HEK293 (cell line): ENCODE measurements at regions not wholly inside any gene's neighbourhood (a gene's known extent, or its start where the extent isn't known, plus 50 kb on each side); places are given as distances from the start of the nearest gene placed in this dataset.
A peak's percentile ranks its signal among the peaks of the same experiment; 100 is the strongest.

Experiments used
- CTCF ChIA-PET: fragments of 350-600 bp; formaldehyde crosslinking; extraction: SDS; loops from one replicate; lab custom pipeline; 2021; ENCODE audit warnings: antibody characterized with exemption; lab: Yijun Ruan, JAX
- POLR2A ChIA-PET: fragments of 300-600 bp; formaldehyde crosslinking; extraction: SDS; loops from one replicate; lab custom pipeline; 2020; ENCODE audit warnings: antibody characterized with exemption, inconsistent platforms; lab: Yijun Ruan, JAX
- H3K27ac ChIP-seq: fragments of 200-500 bp; sonication (Bioruptor generic); 2 replicates; pipeline ENCODE4 v1.5.1; 2014; ENCODE audit warnings: low read depth, low read length, control low read depth, inconsistent platforms; ENCODE audit errors: extremely low read depth
- H3K36me3 ChIP-seq, 2 experiments: fragments of 200-500 bp in 1 of 2; sonication (Bioruptor generic) in 1 of 2; 1 replicate in 1 of 2; 2 replicates in 1 of 2; pipeline ENCODE4 v1.5.1; 2014 to 2017; ENCODE audit warnings: inconsistent platforms in 2 of 2, low read length in 2 of 2; ENCODE audit not compliant: control insufficient read depth in 2 of 2, insufficient read depth in 1 of 2
- H3K4me1 ChIP-seq: fragments of 200-500 bp; sonication (Bioruptor generic); 2 replicates; pipeline ENCODE4 v1.5.1; 2014; ENCODE audit warnings: mild to moderate bottlenecking, low read length, inconsistent platforms; ENCODE audit not compliant: control insufficient read depth, insufficient read depth
- H3K4me3 ChIP-seq: 2 replicates; pipeline ENCODE4 v1.5.1; 2011; ENCODE audit warnings: low read depth, mild to moderate bottlenecking, control low read depth, low read length, moderate library complexity
- H3K9me3 ChIP-seq: fragments of 200-500 bp; sonication (Bioruptor generic); 2 replicates; pipeline ENCODE4 v1.5.1; 2014; ENCODE audit warnings: low read depth, low read length, inconsistent platforms; ENCODE audit not compliant: control insufficient read depth, insufficient read depth
- BCL11B ChIP-seq: fragments of 450-650 bp; formaldehyde crosslinking; IDR thresholded peaks from 2 replicates; pipeline ENCODE4 v1.5.1; 2016; ENCODE audit warnings: low read depth, missing biosample characterization, missing genetic modification characterization
- GLI4 ChIP-seq: fragments of 450-650 bp; formaldehyde crosslinking; IDR thresholded peaks from 2 replicates; pipeline ENCODE4 v1.5.1; 2016; ENCODE audit warnings: missing biosample characterization, missing genetic modification characterization
- HOXA7 ChIP-seq: sonication (generic); formaldehyde crosslinking; IDR thresholded peaks from 2 replicates; pipeline ENCODE4 v1.8.1; 2022; ENCODE audit warnings: missing genetic modification reagents, borderline replicate concordance
- KLF8 ChIP-seq: fragments of 450-650 bp; formaldehyde crosslinking; IDR thresholded peaks from 2 replicates; pipeline ENCODE4 v1.5.1; 2016; ENCODE audit warnings: missing biosample characterization, missing genetic modification characterization
- MZF1 ChIP-seq: fragments of 450-650 bp; formaldehyde crosslinking; IDR thresholded peaks from 2 replicates; pipeline ENCODE4 v1.5.1; 2017; ENCODE audit warnings: missing biosample characterization, missing genetic modification characterization, borderline replicate concordance
- ZBTB20 ChIP-seq: fragments of 450-650 bp; formaldehyde crosslinking; IDR thresholded peaks from 2 replicates; pipeline ENCODE4 v1.5.1; 2016; ENCODE audit warnings: missing biosample characterization, missing genetic modification characterization
- ZIC2 ChIP-seq: fragments of 450-650 bp; formaldehyde crosslinking; IDR thresholded peaks from 2 replicates; pipeline ENCODE4 v1.5.1; 2016; ENCODE audit warnings: missing biosample characterization, missing genetic modification characterization
- ZNF211 ChIP-seq: fragments of 450-650 bp; formaldehyde crosslinking; IDR thresholded peaks from 2 replicates; pipeline ENCODE4 v1.5.1; 2016; ENCODE audit warnings: low read depth, missing biosample characterization, missing genetic modification characterization
- ZNF23 ChIP-seq: fragments of 450-650 bp; formaldehyde crosslinking; IDR thresholded peaks from 2 replicates; pipeline ENCODE4 v1.5.1; 2016; ENCODE audit warnings: missing biosample characterization, missing genetic modification characterization, borderline replicate concordance
- ZNF341 ChIP-seq: fragments of 450-650 bp; formaldehyde crosslinking; IDR thresholded peaks from 2 replicates; pipeline ENCODE4; 2016; ENCODE audit warnings: low read depth, missing biosample characterization, missing genetic modification characterization
- ZNF394 ChIP-seq: fragments of 450-650 bp; formaldehyde crosslinking; IDR thresholded peaks from 2 replicates; pipeline ENCODE4 v1.5.1; 2016; ENCODE audit warnings: missing biosample characterization, missing genetic modification characterization, mild to moderate bottlenecking, moderate library complexity, borderline replicate concordance
- ZNF423 ChIP-seq: fragments of 450-650 bp; formaldehyde crosslinking; IDR thresholded peaks from 2 replicates; pipeline ENCODE4 v1.5.1; 2016; ENCODE audit warnings: missing biosample characterization, missing genetic modification characterization
- ZNF426 ChIP-seq: fragments of 450-650 bp; formaldehyde crosslinking; IDR thresholded peaks from 2 replicates; pipeline ENCODE4 v1.5.1; 2017; ENCODE audit warnings: missing biosample characterization, missing genetic modification characterization, mild to moderate bottlenecking, inconsistent platforms, moderate library complexity
- ZNF600 ChIP-seq: fragments of 450-650 bp; formaldehyde crosslinking; IDR thresholded peaks from 2 replicates; pipeline ENCODE4 v1.5.1; 2016; ENCODE audit warnings: missing biosample characterization, missing genetic modification characterization
- ZNF747 ChIP-seq: fragments of 450-650 bp; formaldehyde crosslinking; IDR thresholded peaks from 2 replicates; pipeline ENCODE4 v1.5.1; 2016; ENCODE audit warnings: missing biosample characterization, missing genetic modification characterization
- ZNF777 ChIP-seq: fragments of 450-650 bp; formaldehyde crosslinking; IDR thresholded peaks from 2 replicates; pipeline ENCODE4 v1.5.1; 2017; ENCODE audit warnings: missing biosample characterization, missing genetic modification characterization, borderline replicate concordance
- ZNF785 ChIP-seq: fragments of 450-650 bp; formaldehyde crosslinking; IDR thresholded peaks from 2 replicates; pipeline ENCODE4 v1.5.1; 2016; ENCODE audit warnings: missing biosample characterization, missing genetic modification characterization
- TF ChIP-seq, protein P1 (sequence below): fragments of 450-650 bp; formaldehyde crosslinking; IDR thresholded peaks from 2 replicates; pipeline ENCODE4 v1.5.1; 2016; ENCODE audit warnings: missing biosample characterization, missing genetic modification characterization
- TF ChIP-seq, protein P2 (sequence below): fragments of 450-650 bp; formaldehyde crosslinking; conservative IDR thresholded peaks from 2 replicates; pipeline ENCODE4 v1.5.1; 2016; ENCODE audit warnings: low read depth, missing biosample characterization, missing genetic modification characterization
- TF ChIP-seq, protein P3 (sequence below): fragments of 450-650 bp; formaldehyde crosslinking; IDR thresholded peaks from 2 replicates; pipeline ENCODE4; 2016; ENCODE audit warnings: missing biosample characterization, missing genetic modification characterization
- TF ChIP-seq, protein P4 (sequence below): fragments of 450-650 bp; formaldehyde crosslinking; IDR thresholded peaks from 2 replicates; pipeline ENCODE4 v1.5.1; 2016; ENCODE audit warnings: missing biosample characterization, missing genetic modification characterization
- TF ChIP-seq, protein P5 (sequence below): fragments of 450-650 bp; formaldehyde crosslinking; IDR thresholded peaks from 2 replicates; pipeline ENCODE4 v1.5.1; 2016; ENCODE audit warnings: missing biosample characterization, missing genetic modification characterization

DNA sequence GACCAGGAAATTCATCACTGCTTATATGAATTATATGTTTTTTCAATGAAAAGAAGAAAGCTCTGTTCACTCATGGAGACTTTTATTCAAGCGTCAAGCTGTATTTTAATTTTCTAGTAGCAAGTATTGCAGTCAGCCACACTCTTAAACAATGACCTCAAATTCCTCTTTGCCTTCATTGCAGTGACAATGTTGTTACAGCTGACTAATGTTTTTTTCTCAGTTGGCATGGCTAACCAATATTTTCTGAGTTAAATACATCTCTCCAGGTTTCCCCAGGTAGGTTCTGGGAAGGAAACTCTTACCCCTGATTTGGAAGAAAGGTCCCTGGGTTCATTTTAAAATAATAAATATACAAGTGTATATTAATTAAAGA, 241.5 kb downstream of the WDR11 start (continued):
- TF ChIP-seq, protein P1, sequence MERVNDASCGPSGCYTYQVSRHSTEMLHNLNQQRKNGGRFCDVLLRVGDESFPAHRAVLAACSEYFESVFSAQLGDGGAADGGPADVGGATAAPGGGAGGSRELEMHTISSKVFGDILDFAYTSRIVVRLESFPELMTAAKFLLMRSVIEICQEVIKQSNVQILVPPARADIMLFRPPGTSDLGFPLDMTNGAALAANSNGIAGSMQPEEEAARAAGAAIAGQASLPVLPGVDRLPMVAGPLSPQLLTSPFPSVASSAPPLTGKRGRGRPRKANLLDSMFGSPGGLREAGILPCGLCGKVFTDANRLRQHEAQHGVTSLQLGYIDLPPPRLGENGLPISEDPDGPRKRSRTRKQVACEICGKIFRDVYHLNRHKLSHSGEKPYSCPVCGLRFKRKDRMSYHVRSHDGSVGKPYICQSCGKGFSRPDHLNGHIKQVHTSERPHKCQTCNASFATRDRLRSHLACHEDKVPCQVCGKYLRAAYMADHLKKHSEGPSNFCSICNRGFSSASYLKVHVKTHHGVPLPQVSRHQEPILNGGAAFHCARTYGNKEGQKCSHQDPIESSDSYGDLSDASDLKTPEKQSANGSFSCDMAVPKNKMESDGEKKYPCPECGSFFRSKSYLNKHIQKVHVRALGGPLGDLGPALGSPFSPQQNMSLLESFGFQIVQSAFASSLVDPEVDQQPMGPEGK, result no peak
- TF ChIP-seq ZBTB20 (tag by site-specific recombination) (peak; percentile 35; the same call in 1 of the 2 replicates), ZNF747 (tag by site-specific recombination) (no peak)

DNA sequence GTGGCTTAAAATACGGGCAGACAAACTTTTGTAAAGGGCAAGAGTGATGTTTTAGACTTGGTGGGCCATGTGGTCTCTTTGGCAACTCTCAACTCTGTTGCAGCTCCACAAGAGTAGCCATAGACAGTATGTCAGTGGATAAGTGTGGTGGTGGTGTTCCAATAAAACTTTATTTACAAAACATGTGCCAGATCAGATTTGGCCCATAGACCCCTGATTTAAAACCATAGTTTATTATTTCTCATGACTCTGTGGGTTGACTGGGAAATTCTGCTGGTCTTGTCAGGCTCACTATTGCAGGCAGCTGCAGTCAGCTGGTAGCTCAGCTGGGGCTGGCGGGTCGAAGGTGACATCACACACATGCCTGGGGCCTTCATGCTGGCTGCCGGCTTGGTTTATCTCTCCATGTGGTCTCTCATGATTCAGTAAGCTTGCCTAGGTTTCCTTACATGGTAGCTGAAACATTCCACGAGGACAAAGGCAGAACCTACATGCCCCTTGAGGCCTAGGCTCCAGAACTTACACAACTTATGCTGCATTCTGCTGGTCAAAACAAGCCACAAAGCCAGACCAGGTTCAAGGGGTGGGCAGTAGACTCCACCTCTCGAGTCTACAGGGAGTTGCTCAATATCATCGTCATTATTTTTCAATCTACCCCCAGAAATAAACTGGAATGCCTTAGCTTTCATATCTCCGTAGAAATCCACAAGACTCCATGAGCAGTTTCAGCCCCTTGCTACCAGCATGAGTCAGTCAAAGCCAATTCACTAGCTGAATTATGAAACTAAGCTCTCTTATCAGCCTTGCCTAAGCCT, 245.7 kb downstream of the WDR11 start:
- Histone ChIP-seq H3K4me3 (no peak overlapping the region), H3K27ac (no peak overlapping the region), H3K9me3 (no peaks in the 10 kb centered on the region), H3K4me1 (peaks cover 4% of the 10 kb centered on the region; the same call in 1 of the 2 replicates), H3K36me3 (no peaks in the 10 kb centered on the region)
- ChIA-PET CTCF (interaction anchor here (0.6 to 1.7 kb wide), 3 partner anchors 9 to 1046 kb away, joined by 3 to 6 read pairs (median 3); no protein-coding TSS in a partner anchor), POLR2A (no interaction called here)
- TF ChIP-seq, protein P2, sequence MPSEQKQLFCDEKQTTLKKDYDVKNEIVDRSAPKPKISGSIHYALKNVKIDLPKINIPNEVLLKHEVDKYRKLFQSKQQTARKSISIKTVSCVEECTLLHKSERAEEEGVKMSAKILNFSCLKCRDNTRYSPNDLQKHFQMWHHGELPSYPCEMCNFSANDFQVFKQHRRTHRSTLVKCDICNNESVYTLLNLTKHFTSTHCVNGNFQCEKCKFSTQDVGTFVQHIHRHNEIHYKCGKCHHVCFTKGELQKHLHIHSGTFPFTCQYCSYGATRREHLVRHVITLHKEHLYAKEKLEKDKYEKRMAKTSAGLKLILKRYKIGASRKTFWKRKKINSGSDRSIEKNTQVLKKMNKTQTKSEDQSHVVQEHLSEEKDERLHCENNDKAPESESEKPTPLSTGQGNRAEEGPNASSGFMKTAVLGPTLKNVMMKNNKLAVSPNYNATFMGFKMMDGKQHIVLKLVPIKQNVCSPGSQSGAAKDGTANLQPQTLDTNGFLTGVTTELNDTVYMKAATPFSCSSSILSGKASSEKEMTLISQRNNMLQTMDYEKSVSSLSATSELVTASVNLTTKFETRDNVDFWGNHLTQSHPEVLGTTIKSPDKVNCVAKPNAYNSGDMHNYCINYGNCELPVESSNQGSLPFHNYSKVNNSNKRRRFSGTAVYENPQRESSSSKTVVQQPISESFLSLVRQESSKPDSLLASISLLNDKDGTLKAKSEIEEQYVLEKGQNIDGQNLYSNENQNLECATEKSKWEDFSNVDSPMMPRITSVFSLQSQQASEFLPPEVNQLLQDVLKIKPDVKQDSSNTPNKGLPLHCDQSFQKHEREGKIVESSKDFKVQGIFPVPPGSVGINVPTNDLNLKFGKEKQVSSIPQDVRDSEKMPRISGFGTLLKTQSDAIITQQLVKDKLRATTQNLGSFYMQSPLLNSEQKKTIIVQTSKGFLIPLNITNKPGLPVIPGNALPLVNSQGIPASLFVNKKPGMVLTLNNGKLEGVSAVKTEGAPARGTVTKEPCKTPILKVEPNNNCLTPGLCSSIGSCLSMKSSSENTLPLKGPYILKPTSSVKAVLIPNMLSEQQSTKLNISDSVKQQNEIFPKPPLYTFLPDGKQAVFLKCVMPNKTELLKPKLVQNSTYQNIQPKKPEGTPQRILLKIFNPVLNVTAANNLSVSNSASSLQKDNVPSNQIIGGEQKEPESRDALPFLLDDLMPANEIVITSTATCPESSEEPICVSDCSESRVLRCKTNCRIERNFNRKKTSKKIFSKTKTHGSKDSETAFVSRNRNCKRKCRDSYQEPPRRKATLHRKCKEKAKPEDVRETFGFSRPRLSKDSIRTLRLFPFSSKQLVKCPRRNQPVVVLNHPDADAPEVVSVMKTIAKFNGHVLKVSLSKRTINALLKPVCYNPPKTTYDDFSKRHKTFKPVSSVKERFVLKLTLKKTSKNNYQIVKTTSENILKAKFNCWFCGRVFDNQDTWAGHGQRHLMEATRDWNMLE (tag by site-specific recombination), result no peak
- TF ChIP-seq GLI4 (tag by site-specific recombination) (no peak), ZNF341 (tag by site-specific recombination) (no peak), ZNF600 (tag by site-specific recombination) (peak; percentile 43; the same call in 1 of the 2 replicates), MZF1 (tag by site-specific recombination) (no peak), ZNF777 (tag by site-specific recombination) (no peak), ZNF23 (tag by site-specific recombination) (no peak), ZNF426 (tag by site-specific recombination) (no peak), BCL11B (tag by site-specific recombination) (no peak), ZNF423 (no peak), ZNF394 (tag by site-specific recombination) (no peak), ZIC2 (tag by site-specific recombination) (peak; percentile 89), ZNF211 (tag by site-specific recombination) (no peak), ZNF785 (tag by site-specific recombination) (no peak), HOXA7 (CRISPR knock-in tag) (no peak), KLF8 (tag by site-specific recombination) (no peak)
- TF ChIP-seq, protein P3, sequence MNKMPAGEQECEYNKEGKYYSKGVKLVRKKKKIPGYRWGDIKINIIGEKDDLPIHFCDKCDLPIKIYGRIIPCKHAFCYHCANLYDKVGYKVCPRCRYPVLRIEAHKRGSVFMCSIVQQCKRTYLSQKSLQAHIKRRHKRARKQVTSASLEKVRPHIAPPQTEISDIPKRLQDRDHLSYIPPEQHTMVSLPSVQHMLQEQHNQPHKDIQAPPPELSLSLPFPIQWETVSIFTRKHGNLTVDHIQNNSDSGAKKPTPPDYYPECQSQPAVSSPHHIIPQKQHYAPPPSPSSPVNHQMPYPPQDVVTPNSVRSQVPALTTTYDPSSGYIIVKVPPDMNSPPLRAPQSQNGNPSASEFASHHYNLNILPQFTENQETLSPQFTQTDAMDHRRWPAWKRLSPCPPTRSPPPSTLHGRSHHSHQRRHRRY (tag by site-specific recombination), result no peak
- TF ChIP-seq, protein P4, sequence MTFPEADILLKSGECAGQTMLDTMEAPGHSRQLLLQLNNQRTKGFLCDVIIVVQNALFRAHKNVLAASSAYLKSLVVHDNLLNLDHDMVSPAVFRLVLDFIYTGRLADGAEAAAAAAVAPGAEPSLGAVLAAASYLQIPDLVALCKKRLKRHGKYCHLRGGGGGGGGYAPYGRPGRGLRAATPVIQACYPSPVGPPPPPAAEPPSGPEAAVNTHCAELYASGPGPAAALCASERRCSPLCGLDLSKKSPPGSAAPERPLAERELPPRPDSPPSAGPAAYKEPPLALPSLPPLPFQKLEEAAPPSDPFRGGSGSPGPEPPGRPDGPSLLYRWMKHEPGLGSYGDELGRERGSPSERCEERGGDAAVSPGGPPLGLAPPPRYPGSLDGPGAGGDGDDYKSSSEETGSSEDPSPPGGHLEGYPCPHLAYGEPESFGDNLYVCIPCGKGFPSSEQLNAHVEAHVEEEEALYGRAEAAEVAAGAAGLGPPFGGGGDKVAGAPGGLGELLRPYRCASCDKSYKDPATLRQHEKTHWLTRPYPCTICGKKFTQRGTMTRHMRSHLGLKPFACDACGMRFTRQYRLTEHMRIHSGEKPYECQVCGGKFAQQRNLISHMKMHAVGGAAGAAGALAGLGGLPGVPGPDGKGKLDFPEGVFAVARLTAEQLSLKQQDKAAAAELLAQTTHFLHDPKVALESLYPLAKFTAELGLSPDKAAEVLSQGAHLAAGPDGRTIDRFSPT, result no peak
- TF ChIP-seq, protein P5, sequence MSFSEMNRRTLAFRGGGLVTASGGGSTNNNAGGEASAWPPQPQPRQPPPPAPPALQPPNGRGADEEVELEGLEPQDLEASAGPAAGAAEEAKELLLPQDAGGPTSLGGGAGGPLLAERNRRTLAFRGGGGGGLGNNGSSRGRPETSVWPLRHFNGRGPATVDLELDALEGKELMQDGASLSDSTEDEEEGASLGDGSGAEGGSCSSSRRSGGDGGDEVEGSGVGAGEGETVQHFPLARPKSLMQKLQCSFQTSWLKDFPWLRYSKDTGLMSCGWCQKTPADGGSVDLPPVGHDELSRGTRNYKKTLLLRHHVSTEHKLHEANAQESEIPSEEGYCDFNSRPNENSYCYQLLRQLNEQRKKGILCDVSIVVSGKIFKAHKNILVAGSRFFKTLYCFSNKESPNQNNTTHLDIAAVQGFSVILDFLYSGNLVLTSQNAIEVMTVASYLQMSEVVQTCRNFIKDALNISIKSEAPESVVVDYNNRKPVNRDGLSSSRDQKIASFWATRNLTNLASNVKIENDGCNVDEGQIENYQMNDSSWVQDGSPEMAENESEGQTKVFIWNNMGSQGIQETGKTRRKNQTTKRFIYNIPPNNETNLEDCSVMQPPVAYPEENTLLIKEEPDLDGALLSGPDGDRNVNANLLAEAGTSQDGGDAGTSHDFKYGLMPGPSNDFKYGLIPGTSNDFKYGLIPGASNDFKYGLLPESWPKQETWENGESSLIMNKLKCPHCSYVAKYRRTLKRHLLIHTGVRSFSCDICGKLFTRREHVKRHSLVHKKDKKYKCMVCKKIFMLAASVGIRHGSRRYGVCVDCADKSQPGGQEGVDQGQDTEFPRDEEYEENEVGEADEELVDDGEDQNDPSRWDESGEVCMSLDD, result no peak
